Keratinocyte (primary cell): ENCODE measurements at regions not wholly inside any gene's neighbourhood (a gene's known extent, or its start where the extent isn't known, plus 50 kb on each side); places are given as distances from the start of the nearest gene placed in this dataset.

Experiments used
- DNase-seq: peaks from one replicate; pipeline ENCODE4 v3.0.0-alpha.2; 2011; ENCODE audit warnings: low read depth, missing footprints, low spot score
- FAIRE-seq: peaks from 2 replicates; lab custom pipeline; 2011; peaks lifted over from hg19 to GRCh38; lab: Jason Lieb, UNC
- H2AFZ ChIP-seq: 2 replicates; pipeline ENCODE4 v1.6.0; 2012; ENCODE audit warnings: low read length, control low read depth, inconsistent platforms; ENCODE audit not compliant: control insufficient read depth
- H3K27ac ChIP-seq: 2 replicates; pipeline ENCODE4 v1.5.1; 2011; ENCODE audit warnings: low read length; ENCODE audit not compliant: control insufficient read depth, insufficient read depth
- H3K27me3 ChIP-seq: 3 replicates; pipeline ENCODE4 v1.6.0; 2011; ENCODE audit warnings: low read length; ENCODE audit not compliant: control insufficient read depth, insufficient read depth; ENCODE audit errors: extremely low read depth
- H3K36me3 ChIP-seq, 2 experiments: 2 replicates in 1 of 2; 3 replicates in 1 of 2; pipeline ENCODE4 v1.5.1; 2011; ENCODE audit warnings: low read length in 2 of 2, mild to moderate bottlenecking in 1 of 2; ENCODE audit not compliant: control insufficient read depth in 2 of 2, insufficient read depth in 2 of 2; ENCODE audit errors: extremely low read depth in 1 of 2
- H3K4me1 ChIP-seq: 3 replicates; pipeline ENCODE4 v1.5.1; 2011; ENCODE audit warnings: low read length; ENCODE audit not compliant: control insufficient read depth, insufficient read depth; ENCODE audit errors: extremely low read depth
- H3K4me2 ChIP-seq: 3 replicates; pipeline ENCODE4 v1.6.0; 2011; ENCODE audit warnings: low read depth, low read length; ENCODE audit not compliant: control insufficient read depth, insufficient read depth; ENCODE audit errors: extremely low read depth
- H3K4me3 ChIP-seq, 3 experiments: fragments of 200-600 bp in 1 of 3; sonication (generic) in 1 of 3; 2 replicates in 2 of 3; 3 replicates in 1 of 3; pipeline ENCODE4 v1.5.1; 2011 to 2016; ENCODE audit warnings: low read length in 3 of 3, mild to moderate bottlenecking in 3 of 3, control low read depth in 2 of 3, inconsistent platforms in 1 of 3, low read depth in 1 of 3, mixed read lengths in 1 of 3, mixed run types in 1 of 3, moderate library complexity in 1 of 3; ENCODE audit not compliant: control insufficient read depth in 2 of 3, insufficient read depth in 2 of 3; ENCODE audit errors: extremely low read depth in 1 of 3
- H3K79me2 ChIP-seq: 2 replicates; pipeline ENCODE4 v1.6.0; 2012; ENCODE audit warnings: low read length; ENCODE audit not compliant: control insufficient read depth, insufficient read depth
- H3K9ac ChIP-seq: 3 replicates; pipeline ENCODE4 v1.6.0; 2011; ENCODE audit warnings: low read length; ENCODE audit not compliant: control insufficient read depth, insufficient read depth; ENCODE audit errors: extremely low read depth
- H3K9me1 ChIP-seq: 3 replicates; pipeline ENCODE4 v1.6.0; 2011; ENCODE audit warnings: low read length; ENCODE audit not compliant: control insufficient read depth, insufficient read depth; ENCODE audit errors: extremely low read depth
- H3K9me3 ChIP-seq: 2 replicates; pipeline ENCODE4 v1.5.1; 2012; ENCODE audit warnings: low read depth, low read length; ENCODE audit not compliant: control insufficient read depth
- H4K20me1 ChIP-seq: 3 replicates; pipeline ENCODE4 v1.6.0; 2011; ENCODE audit warnings: low read length; ENCODE audit not compliant: control insufficient read depth, insufficient read depth; ENCODE audit errors: extremely low read depth
- CTCF ChIP-seq, 3 experiments: IDR thresholded peaks in 1 of 3; conservative IDR thresholded peaks in 1 of 3; optimal IDR thresholded peaks in 1 of 3; 2 replicates in 2 of 3; 3 replicates in 1 of 3; pipeline versions ENCODE3 to v1.5.1; 2011; ENCODE audit warnings: low read length in 3 of 3, mild to moderate bottlenecking in 3 of 3, moderate library complexity in 2 of 3, control low read depth in 1 of 3, inconsistent platforms in 1 of 3; ENCODE audit not compliant: insufficient read depth in 2 of 3; ENCODE audit errors: extremely low read depth in 1 of 3
- EZH2 ChIP-seq: IDR thresholded peaks from one replicate; pipeline ENCODE4 v1.6.1; 2012; ENCODE audit warnings: inconsistent platforms, mild to moderate bottlenecking, low read length, moderate library complexity
- dilution Hi-C: fragments of 300-500 bp; cut with MboI; formaldehyde crosslinking; loops from one replicate; pipeline ENCODE4 v1.7.0; 2020; ENCODE audit warnings: low sequenced_read_pairs; ENCODE audit not compliant: extremely low pct_ligation_motif_present

- TF ChIP-seq CTCF (optimal IDR thresholded peaks at IDR 0.05 in 1 of 3, IDR thresholded peaks at IDR 0.05 in 1 of 3, conservative IDR thresholded peaks at IDR 0.05 in 1 of 3; ENCODE audit: extremely low read depth in 1 of 3, insufficient read depth in 2 of 3, low read length in 3 of 3) = no peak
- no peak for TF ChIP-seq EZH2
- Histone ChIP-seq H3K9ac (no peak overlapping the region), H3K4me1 (peaks cover 29% of the 10 kb centered on the region), H3K9me3 (no peaks in the 10 kb centered on the region), H3K4me3 (no peak overlapping the region), H3K4me2 (no peak overlapping the region), H2AFZ (no peak overlapping the region), H3K27me3 (no peaks in the 10 kb centered on the region), H3K36me3 (no peaks in the 10 kb centered on the region), H3K27ac (no peak overlapping the region), H3K9me1 (no peaks in the 10 kb centered on the region), H4K20me1 (no peaks in the 10 kb centered on the region), H3K79me2 (no peaks in the 10 kb centered on the region)
- DNase-seq (no peak), FAIRE-seq (no peak)
- dilution Hi-C loops = no loop called here
Observed at GRCh38 chr5:74431290-74431669, 209.2 kb downstream of the ENC1 start.

GRCh38 chr5:74430631-74431289 lies 209.8 kb downstream of the ENC1 start:
- dilution Hi-C loops = no loop called here
- no peak overlapping the region for H2AFZ ChIP-seq
- TF ChIP-seq CTCF (optimal IDR thresholded peaks at IDR 0.05 in 1 of 3, IDR thresholded peaks at IDR 0.05 in 1 of 3, conservative IDR thresholded peaks at IDR 0.05 in 1 of 3; ENCODE audit: extremely low read depth in 1 of 3, insufficient read depth in 2 of 3, low read length in 3 of 3) = no peak
- TF ChIP-seq EZH2 = no peak
- H3K36me3 ChIP-seq = no peaks in the 10 kb centered on the region
- H3K9me3 ChIP-seq = no peaks in the 10 kb centered on the region
- H3K9ac ChIP-seq = no peak overlapping the region
- peaks cover 29% of the 10 kb centered on the region for H3K4me1 ChIP-seq
- H3K4me2 ChIP-seq = no peak overlapping the region
- DNase-seq = no peak
- H3K9me1 ChIP-seq = no peaks in the 10 kb centered on the region
- H3K4me3 ChIP-seq = no peak overlapping the region
- H3K27ac ChIP-seq = no peak overlapping the region
- H3K27me3 ChIP-seq = no peaks in the 10 kb centered on the region
- H3K79me2 ChIP-seq = no peaks in the 10 kb centered on the region
- FAIRE-seq = no peak
- H4K20me1 ChIP-seq = no peaks in the 10 kb centered on the region
